HG03520 (cell line): ENCODE measurements at regions not wholly inside any gene's neighbourhood (a gene's known extent, or its start where the extent isn't known, plus 50 kb on each side); places are given as distances from the start of the nearest gene placed in this dataset.

ENCODE experiments used
- ATAC-seq: cut with Tn5 transposase; IDR thresholded peaks from one replicate; pipeline ENCODE4 v1.9.1; 2021; ENCODE audit warnings: mild to moderate bottlenecking, moderate library complexity; ENCODE audit not compliant: unreplicated experiment

- no peak for ATAC-seq
Measured at GRCh38 chr6:165830761-165831160, 167.7 kb upstream of the PDE10A start.

GRCh38 chr6:165829376-165829775 is 166.3 kb upstream of the PDE10A start:
- ATAC-seq, result no peak

GRCh38 chr6:165827190-165827518 is 164.1 kb upstream of the PDE10A start:
- no peak for ATAC-seq

GRCh38 chr6:165826487-165827189 is 163.6 kb upstream of the PDE10A start:
- no peak for ATAC-seq

- ATAC-seq, result no peak
Measured at GRCh38 chr6:165825256-165825815, 162.3 kb upstream of the PDE10A start.

- ATAC-seq, result no peak
Measured at GRCh38 chr6:165823609-165824326, 160.7 kb upstream of the PDE10A start.

- ATAC-seq, result no peak
Measured at GRCh38 chr6:165822501-165822900, 159.5 kb upstream of the PDE10A start.

GRCh38 chr6:165821754-165822153 is 158.7 kb upstream of the PDE10A start:
- no peak for ATAC-seq

GRCh38 chr6:165820934-165821333 is 157.9 kb upstream of the PDE10A start:
- ATAC-seq, result no peak

- ATAC-seq, result no peak
Measured at GRCh38 chr6:165820407-165820806, 157.4 kb upstream of the PDE10A start.

GRCh38 chr6:165819394-165819793 is 156.4 kb upstream of the PDE10A start:
- ATAC-seq, result no peak

GRCh38 chr6:165818200-165818599 is 155.2 kb upstream of the PDE10A start:
- no peak for ATAC-seq

- no peak for ATAC-seq
Measured at GRCh38 chr6:165817771-165818170, 154.7 kb upstream of the PDE10A start.

GRCh38 chr6:165817148-165817547 is 154.1 kb upstream of the PDE10A start:
- no peak for ATAC-seq

- ATAC-seq, result no peak
Measured at GRCh38 chr6:165814679-165815078, 151.6 kb upstream of the PDE10A start.

- ATAC-seq, result no peak
Measured at GRCh38 chr6:165811512-165811911, 148.5 kb upstream of the PDE10A start.

GRCh38 chr6:165808021-165808420 is 145.0 kb upstream of the PDE10A start:
- ATAC-seq, result no peak

- no peak for ATAC-seq
Measured at GRCh38 chr6:165807249-165807960, 144.4 kb upstream of the PDE10A start.

- no peak for ATAC-seq
Measured at GRCh38 chr6:165806126-165806810, 143.2 kb upstream of the PDE10A start.

- no peak for ATAC-seq
Measured at GRCh38 chr6:165805636-165806035, 142.6 kb upstream of the PDE10A start.

GRCh38 chr6:165805067-165805555 is 142.1 kb upstream of the PDE10A start:
- ATAC-seq, result no peak
